Endodermal cell (in vitro differentiated cells): ENCODE measurements at regions not wholly inside any gene's neighbourhood (a gene's known extent, or its start where the extent isn't known, plus 50 kb on each side); places are given as distances from the start of the nearest gene placed in this dataset.

Experiments
- DNase-seq: peaks from one replicate; pipeline ENCODE4 v3.0.0-alpha.2; 2017
- H3K27ac ChIP-seq: 2 replicates; pipeline ENCODE4 v1.5.1; 2013; ENCODE audit warnings: mild to moderate bottlenecking, low read depth, low read length, moderate library complexity
- H3K27me3 ChIP-seq: 2 replicates; pipeline ENCODE4 v1.6.1; 2013; ENCODE audit warnings: mild to moderate bottlenecking, low read length, moderate library complexity; ENCODE audit not compliant: insufficient read depth, control insufficient read depth, poor library complexity, severe bottlenecking
- H3K36me3 ChIP-seq: 2 replicates; pipeline ENCODE4 v1.7.0; 2013; ENCODE audit warnings: mild to moderate bottlenecking, low read length, moderate library complexity; ENCODE audit not compliant: control insufficient read depth, insufficient read depth
- H3K4me1 ChIP-seq: one replicate; pipeline ENCODE4 v1.7.0; 2013; ENCODE audit warnings: low read length; ENCODE audit not compliant: control insufficient read depth, insufficient read depth
- H3K4me3 ChIP-seq: 2 replicates; pipeline ENCODE4 v1.5.1; 2013; ENCODE audit warnings: mild to moderate bottlenecking, low read length, moderate library complexity
- H3K9ac ChIP-seq: 2 replicates; pipeline ENCODE4 v1.6.1; 2013; ENCODE audit warnings: mild to moderate bottlenecking, low read length, moderate library complexity; ENCODE audit not compliant: poor library complexity, severe bottlenecking; ENCODE audit errors: extremely low read depth
- H3K9me3 ChIP-seq: 2 replicates; pipeline ENCODE4 v1.6.1; 2013; ENCODE audit warnings: mild to moderate bottlenecking, low read length, moderate library complexity; ENCODE audit not compliant: control insufficient read depth
- H3K27ac Mint-ChIP-seq: 2 replicates; pipeline ENCODE4 v1.8.0; 2020; ENCODE audit warnings: mixed read lengths
- H3K27me3 Mint-ChIP-seq: 2 replicates; pipeline ENCODE4 v1.8.0; 2021; ENCODE audit warnings: mild to moderate bottlenecking, mixed read lengths; ENCODE audit not compliant: insufficient read depth
- H3K36me3 Mint-ChIP-seq: 2 replicates; pipeline ENCODE4 v1.8.0; 2020; ENCODE audit warnings: low read depth, mixed read lengths
- H3K4me1 Mint-ChIP-seq: 2 replicates; pipeline ENCODE4 v1.8.0; 2020; ENCODE audit warnings: mixed read lengths
- H3K4me3 Mint-ChIP-seq: 2 replicates; pipeline ENCODE4 v1.8.0; 2020; ENCODE audit warnings: mild to moderate bottlenecking, moderate library complexity, mixed read lengths
- H3K9me3 Mint-ChIP-seq: 2 replicates; pipeline ENCODE4 v1.8.0; 2020; ENCODE audit warnings: mild to moderate bottlenecking, mixed read lengths
- CTCF ChIP-seq: fragments of 200-600 bp; sonication (generic); conservative IDR thresholded peaks from 2 replicates; pipeline ENCODE4 v1.5.0; 2021; ENCODE audit warnings: antibody characterized with exemption, mild to moderate bottlenecking
- WGBS, 2 experiments: methylation state at CpG; one replicate each; pipeline versions ENCODE4 v1.1.5 to v1.1.7; 2013; ENCODE audit warnings: missing lambda C conversion rate in 2 of 2, mixed read lengths in 1 of 2; ENCODE audit not compliant: insufficient coverage in 1 of 2, insufficient read length in 1 of 2; 5-methylcytosine and 5-hydroxymethylcytosine counted together

DNA sequence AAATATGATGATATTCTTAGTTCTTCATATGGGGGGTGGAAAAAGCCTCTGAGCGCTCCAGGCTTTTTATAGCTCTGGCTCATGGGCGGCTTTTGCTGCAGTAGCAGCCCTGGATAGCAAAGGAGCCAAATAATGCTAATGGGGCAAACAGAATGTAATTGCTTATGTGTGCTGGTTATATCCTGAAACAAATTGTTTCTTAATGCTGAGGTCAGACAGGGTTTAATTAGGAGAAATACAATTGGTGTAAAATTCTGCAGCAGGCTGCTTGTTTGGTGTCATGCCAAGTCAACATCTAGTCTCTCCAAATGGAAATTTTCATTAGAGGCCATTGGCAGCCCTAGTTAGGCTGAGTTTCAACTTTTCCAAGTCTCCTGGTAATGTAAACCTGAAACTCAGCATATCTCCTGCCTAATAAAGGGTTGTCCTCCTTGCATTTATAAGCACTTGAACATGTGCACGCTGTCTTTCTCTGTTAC lies 530.1 kb upstream of the NOX3 start:
- H3K4me1 ChIP-seq = no peaks in the 10 kb centered on the region
- TF ChIP-seq CTCF = no peak
- H3K27me3 ChIP-seq = no peaks in the 10 kb centered on the region
- WGBS, 2 experiments = 93 to 96% methylated on average over 1 to 3 of the region's 3 CpGs
- no peak overlapping the region for H3K27ac ChIP-seq
- no peaks in the 10 kb centered on the region for H3K27me3 Mint-ChIP-seq
- no peaks in the 10 kb centered on the region for H3K9me3 ChIP-seq
- H3K36me3 ChIP-seq = no peaks in the 10 kb centered on the region
- DNase-seq = no peak
- no peaks in the 10 kb centered on the region for H3K36me3 Mint-ChIP-seq
- peaks cover 14% of the 10 kb centered on the region for H3K4me1 Mint-ChIP-seq
- H3K4me3 Mint-ChIP-seq = no peak overlapping the region
- no peaks in the 10 kb centered on the region for H3K9me3 Mint-ChIP-seq
- H3K27ac Mint-ChIP-seq = no peak overlapping the region
- H3K9ac ChIP-seq = no peak overlapping the region
- H3K4me3 ChIP-seq = no peak overlapping the region

- Histone ChIP-seq H3K4me3 (no peak overlapping the region), H3K9ac (no peak overlapping the region), H3K27ac (no peak overlapping the region), H3K4me1 (no peaks in the 10 kb centered on the region), H3K27me3 (no peaks in the 10 kb centered on the region), H3K9me3 (no peaks in the 10 kb centered on the region), H3K36me3 (no peaks in the 10 kb centered on the region)
- Mint-ChIP-seq H3K36me3 (no peaks in the 10 kb centered on the region), H3K27ac (no peak overlapping the region), H3K4me3 (no peak overlapping the region), H3K4me1 (peaks cover 7% of the 10 kb centered on the region), H3K9me3 (no peaks in the 10 kb centered on the region), H3K27me3 (no peaks in the 10 kb centered on the region)
- no peak for TF ChIP-seq CTCF
- no peak for DNase-seq
Observed at GRCh38 chr6:155980768-155981079, 525.1 kb upstream of the NOX3 start.

DNA sequence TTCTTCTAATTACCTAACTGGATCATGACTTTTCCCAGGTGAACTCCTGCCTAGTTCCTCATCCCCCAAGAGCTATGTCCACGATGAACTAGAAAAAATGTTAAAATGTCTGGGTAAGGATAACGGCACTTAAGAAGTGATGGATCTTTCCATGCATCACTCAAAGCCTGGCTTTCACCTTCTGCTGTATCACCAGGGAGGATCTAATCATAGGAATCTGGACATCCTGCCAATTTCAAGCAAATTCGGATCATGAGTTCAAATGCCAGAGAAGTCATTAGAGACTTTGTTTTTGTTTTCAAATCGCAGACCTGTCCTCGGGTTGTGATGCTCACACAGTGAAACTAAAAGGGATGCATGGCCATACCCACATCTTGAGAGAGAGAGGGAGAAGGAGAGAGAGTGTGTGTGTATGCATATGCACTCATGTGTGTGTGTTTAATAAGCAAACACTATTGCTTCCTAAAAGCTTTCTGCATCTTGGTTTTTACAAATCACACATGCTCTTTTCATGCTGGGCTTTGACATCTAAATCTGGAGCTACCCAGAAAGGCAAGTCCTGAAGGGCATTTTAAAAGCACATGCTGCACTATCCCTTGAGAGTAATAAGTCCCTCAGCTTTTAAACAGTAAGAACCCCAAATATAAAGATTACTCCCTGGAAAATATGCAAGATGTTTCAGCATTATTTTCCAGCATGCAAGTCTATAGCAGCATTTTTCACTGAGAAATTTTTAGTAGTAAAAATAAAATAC lies 524.6 kb upstream of the NOX3 start:
- Mint-ChIP-seq H3K36me3 (no peaks in the 10 kb centered on the region), H3K27me3 (no peaks in the 10 kb centered on the region), H3K4me1 (peaks cover 4% of the 10 kb centered on the region), H3K4me3 (no peak overlapping the region), H3K9me3 (no peaks in the 10 kb centered on the region), H3K27ac (no peak overlapping the region)
- H3K27ac ChIP-seq = no peak overlapping the region
- H3K9ac ChIP-seq = no peak overlapping the region
- no peak overlapping the region for H3K4me3 ChIP-seq
- H3K36me3 ChIP-seq = no peaks in the 10 kb centered on the region
- no peaks in the 10 kb centered on the region for H3K4me1 ChIP-seq
- DNase-seq = no peak
- TF ChIP-seq CTCF = no peak
- 86 to 94% methylated on average over 4 to 5 of the region's 5 CpGs for WGBS, 2 experiments
- no peaks in the 10 kb centered on the region for H3K9me3 ChIP-seq
- H3K27me3 ChIP-seq = no peaks in the 10 kb centered on the region
